Ovary (tissue), 7 donors: ENCODE measurements at regions not wholly inside any gene's neighbourhood (a gene's known extent, or its start where the extent isn't known, plus 50 kb on each side); places are given as distances from the start of the nearest gene placed in this dataset.

Source experiments
- DNase-seq, 5 donors: peaks; one replicate each; pipeline ENCODE4 v3.0.0-alpha.2; 2019 to 2020
- H3K27ac ChIP-seq, 2 donors: fragments of 200-600 bp; one replicate each; pipeline versions ENCODE4 v1.5.1 to v1.8.0; 2019 to 2022
- H3K27me3 ChIP-seq: fragments of 200-600 bp; one replicate; pipeline ENCODE4 v1.8.0; 2022
- H3K36me3 ChIP-seq: fragments of 200-600 bp; sonication (generic); one replicate; pipeline ENCODE4 v1.5.1; 2019
- H3K4me1 ChIP-seq: one replicate; pipeline ENCODE4 v1.8.1; 2013; ENCODE audit warnings: mild to moderate bottlenecking, moderate library complexity; ENCODE audit not compliant: insufficient read depth
- H3K4me3 ChIP-seq: fragments of 200-600 bp; sonication (generic); one replicate; pipeline ENCODE4 v1.5.1; 2017
- H3K9me3 ChIP-seq, 2 donors: fragments of 200-600 bp in 1 of 2; sonication (generic) in 1 of 2; one replicate each; pipeline versions ENCODE4 v1.5.1 to v1.8.1; 2013 to 2019; ENCODE audit warnings: mild to moderate bottlenecking in 1 of 2, moderate library complexity in 1 of 2
- EP300 ChIP-seq: sonication (generic); formaldehyde crosslinking; IDR thresholded peaks from one replicate; pipeline ENCODE4 v1.6.1; 2017; ENCODE audit warnings: antibody characterized with exemption
- POLR2A ChIP-seq: fragments of 450-650 bp; IDR thresholded peaks from one replicate; pipeline ENCODE4 v1.6.1; 2017; ENCODE audit warnings: antibody characterized with exemption, mild to moderate bottlenecking, moderate library complexity
- WGBS, 3 donors: extraction: QIAGEN DNeasy Blood & Tissue Kit in 1 of 3; methylation state at CpG; one replicate each; pipeline versions ENCODE4 v1.1.5 to v1.1.7; 2013 to 2017; 5-methylcytosine and 5-hydroxymethylcytosine counted together
- intact Hi-C, 4 donors: fragments of 100-400 bp; cut with DNase I; formaldehyde crosslinking; loops; one replicate each; pipeline versions ENCODE4 v1.11.0 to v1.15.1; 2022 to 2023
- TF ChIP-seq, protein P1 (sequence below), 3 donors: fragments of 450-650 bp in 2 of 3; fragments of 200-600 bp in 1 of 3; IDR thresholded peaks; one replicate each; pipeline versions ENCODE4 v1.5.1 to v1.8.0; 2016 to 2022; ENCODE audit warnings: antibody characterized with exemption in 3 of 3, mild to moderate bottlenecking in 1 of 3
- donor health status: DM: no; HTN: no; CAD: no; lungs with moderate emphysema.
- donor health status: DM: no; HTN: no; CAD: no.
- donor health status: Bipolar disorder and iron deficiency.
- donor health status: DM: no; HTN: no; CAD: no.
- donor health status: DM: yes; HTN: yes; CAD: no.

DNA sequence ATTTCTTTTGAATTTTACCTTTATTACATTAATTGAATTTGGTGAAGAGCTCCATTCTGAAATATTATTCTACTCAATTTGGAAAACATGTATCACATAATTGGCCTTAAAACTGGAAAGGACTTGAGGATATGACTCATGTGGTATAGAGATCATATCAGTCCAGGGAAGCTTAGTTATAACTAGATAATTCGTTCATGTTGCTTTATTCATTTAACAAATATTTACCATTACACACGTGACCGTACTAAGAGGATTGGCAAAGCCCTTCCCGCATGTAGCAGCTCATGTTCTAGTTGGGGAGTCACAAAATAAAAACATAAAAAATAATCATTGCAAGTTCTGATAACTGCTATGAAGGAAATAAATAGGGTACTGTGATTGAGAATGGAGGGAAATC lies 1816.5 kb downstream of the MAT2B start:
- Histone ChIP-seq H3K4me1 (no peaks in the 10 kb centered on the region), H3K27me3 (peaks cover 3% of the 10 kb centered on the region), H3K9me3 (no peaks in the 10 kb centered on the region), H3K36me3 (no peaks in the 10 kb centered on the region), H3K27ac (no peak overlapping the region), H3K4me3 (no peak overlapping the region)
- no peak for TF ChIP-seq EP300
- TF ChIP-seq, protein P1, sequence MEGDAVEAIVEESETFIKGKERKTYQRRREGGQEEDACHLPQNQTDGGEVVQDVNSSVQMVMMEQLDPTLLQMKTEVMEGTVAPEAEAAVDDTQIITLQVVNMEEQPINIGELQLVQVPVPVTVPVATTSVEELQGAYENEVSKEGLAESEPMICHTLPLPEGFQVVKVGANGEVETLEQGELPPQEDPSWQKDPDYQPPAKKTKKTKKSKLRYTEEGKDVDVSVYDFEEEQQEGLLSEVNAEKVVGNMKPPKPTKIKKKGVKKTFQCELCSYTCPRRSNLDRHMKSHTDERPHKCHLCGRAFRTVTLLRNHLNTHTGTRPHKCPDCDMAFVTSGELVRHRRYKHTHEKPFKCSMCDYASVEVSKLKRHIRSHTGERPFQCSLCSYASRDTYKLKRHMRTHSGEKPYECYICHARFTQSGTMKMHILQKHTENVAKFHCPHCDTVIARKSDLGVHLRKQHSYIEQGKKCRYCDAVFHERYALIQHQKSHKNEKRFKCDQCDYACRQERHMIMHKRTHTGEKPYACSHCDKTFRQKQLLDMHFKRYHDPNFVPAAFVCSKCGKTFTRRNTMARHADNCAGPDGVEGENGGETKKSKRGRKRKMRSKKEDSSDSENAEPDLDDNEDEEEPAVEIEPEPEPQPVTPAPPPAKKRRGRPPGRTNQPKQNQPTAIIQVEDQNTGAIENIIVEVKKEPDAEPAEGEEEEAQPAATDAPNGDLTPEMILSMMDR (IDR thresholded peaks at IDR 0.05) = no peak
- intact Hi-C loops = no loop called here
- WGBS, 3 donors = 57 to 63% (median 58%) methylated on average over 4 of the region's 4 CpGs
- DNase-seq = no peak

DNA sequence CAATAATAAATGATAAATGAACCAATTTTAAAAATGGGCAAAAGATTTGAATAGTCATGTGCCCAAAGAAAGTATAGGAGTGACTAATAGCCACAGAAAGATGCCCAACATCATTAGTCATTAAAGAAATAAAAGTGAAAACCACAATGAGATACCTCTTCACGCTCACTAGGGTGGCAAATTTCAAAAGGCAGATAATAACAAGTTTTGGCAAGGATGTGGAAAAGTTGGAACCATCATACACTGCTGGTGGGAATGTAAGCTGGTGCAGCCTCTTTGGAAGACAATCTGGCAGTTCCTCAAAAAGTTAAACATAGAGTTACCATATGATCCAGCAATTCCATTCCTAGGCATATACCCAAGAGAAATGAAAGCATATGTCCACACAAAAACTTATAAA lies 1819.8 kb downstream of the MAT2B start:
- no peak overlapping the region for H3K27ac ChIP-seq
- no peaks in the 10 kb centered on the region for H3K36me3 ChIP-seq
- H3K9me3 ChIP-seq = no peaks in the 10 kb centered on the region
- TF ChIP-seq, protein P1 (IDR thresholded peaks at IDR 0.05) = no peak
- TF ChIP-seq EP300 (no peak), POLR2A (no peak)
- H3K27me3 ChIP-seq = peaks cover 3% of the 10 kb centered on the region
- H3K4me3 ChIP-seq = no peak overlapping the region
- WGBS, 3 donors = 91 to 93% (median 92%) methylated on average over 1 of the region's 1 CpG
- intact Hi-C loops = no loop called here
- H3K4me1 ChIP-seq = no peaks in the 10 kb centered on the region
- no peak for DNase-seq

DNA sequence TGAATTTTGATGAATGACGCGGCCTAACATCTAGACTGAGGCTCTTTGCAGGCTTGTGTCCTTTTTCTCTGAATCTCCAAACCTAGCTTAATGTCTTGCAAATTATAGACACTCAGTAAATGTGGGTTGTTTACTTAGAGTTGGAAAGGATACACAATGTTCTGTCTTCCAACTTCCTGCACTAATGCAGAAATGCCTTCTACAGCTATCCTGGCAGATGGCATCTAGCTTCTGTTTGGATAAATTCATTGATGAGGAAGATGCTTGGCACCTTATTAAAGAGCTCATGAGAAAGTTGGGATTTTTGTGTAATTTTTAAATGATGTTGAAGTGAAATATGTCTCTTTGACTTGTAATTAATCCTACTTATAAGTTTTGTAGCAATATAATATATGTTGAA lies 1822.2 kb downstream of the MAT2B start:
- Histone ChIP-seq H3K4me3 (no peak overlapping the region), H3K4me1 (no peaks in the 10 kb centered on the region), H3K36me3 (no peaks in the 10 kb centered on the region), H3K9me3 (no peaks in the 10 kb centered on the region), H3K27ac (no peak overlapping the region), H3K27me3 (peaks cover 3% of the 10 kb centered on the region)
- WGBS, 3 donors = 91 to 96% (median 95%) methylated on average over 2 of the region's 2 CpGs
- no peak for DNase-seq
- intact Hi-C loops = no loop called here
- TF ChIP-seq, protein P1 (IDR thresholded peaks at IDR 0.05) = no peak
- TF ChIP-seq POLR2A (no peak), EP300 (no peak)

DNA sequence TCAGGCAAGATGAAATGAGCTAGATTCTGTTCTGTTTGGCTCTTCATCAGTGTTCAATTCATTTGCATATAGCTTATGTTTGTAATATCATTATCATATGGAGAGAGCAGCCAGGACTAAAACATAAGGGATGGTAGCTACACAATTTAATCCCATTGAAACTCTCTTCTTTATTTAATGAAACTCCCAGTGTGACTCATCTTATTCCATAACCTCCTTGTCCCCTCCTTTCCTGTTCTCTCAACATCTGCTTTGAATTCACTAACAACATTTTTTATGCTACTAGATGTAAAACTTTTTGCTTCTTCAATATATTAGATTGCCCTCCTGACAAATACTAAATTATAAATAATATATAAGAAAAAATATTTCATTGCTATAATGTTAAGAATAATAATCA lies 1823.4 kb downstream of the MAT2B start:
- no peaks in the 10 kb centered on the region for H3K4me1 ChIP-seq
- DNase-seq = no peak
- no peak overlapping the region for H3K27ac ChIP-seq
- intact Hi-C loops = no loop called here
- peaks cover 3% of the 10 kb centered on the region for H3K27me3 ChIP-seq
- H3K4me3 ChIP-seq = no peak overlapping the region
- no peaks in the 10 kb centered on the region for H3K36me3 ChIP-seq
- TF ChIP-seq, protein P1 (IDR thresholded peaks at IDR 0.05) = no peak
- TF ChIP-seq EP300 (no peak), POLR2A (no peak)
- no peaks in the 10 kb centered on the region for H3K9me3 ChIP-seq

DNA sequence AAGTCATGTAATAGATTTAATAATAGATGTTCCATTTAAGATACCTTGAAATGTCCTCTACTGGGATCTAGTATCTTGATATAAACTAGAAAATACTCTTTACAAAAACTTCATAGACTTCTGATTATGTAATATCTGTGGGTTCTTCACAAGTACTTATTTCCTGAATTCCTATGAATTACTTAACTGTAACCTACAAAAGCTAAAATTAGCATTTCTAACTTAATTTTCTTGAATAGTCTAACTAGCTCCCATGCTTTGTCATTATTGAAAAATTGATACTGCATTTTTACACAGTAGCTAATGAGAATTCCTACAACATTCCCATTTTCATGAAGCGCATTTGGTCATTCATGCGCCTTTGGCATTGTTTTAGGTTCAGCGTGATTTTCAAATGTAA lies 1828.2 kb downstream of the MAT2B start:
- Histone ChIP-seq H3K27me3 (no peaks in the 10 kb centered on the region), H3K4me3 (no peak overlapping the region), H3K4me1 (no peaks in the 10 kb centered on the region), H3K36me3 (no peaks in the 10 kb centered on the region), H3K9me3 (no peaks in the 10 kb centered on the region), H3K27ac (no peak overlapping the region)
- WGBS, 3 donors = 98 to 99% (median 99%) methylated on average over 3 of the region's 3 CpGs
- intact Hi-C loops = no loop called here
- TF ChIP-seq EP300 (no peak), POLR2A (no peak)
- TF ChIP-seq, protein P1 (IDR thresholded peaks at IDR 0.05) = no peak
- DNase-seq = no peak
